ENCODE measurements at regions not wholly inside any gene's neighbourhood (a gene's known extent, or its start where the extent isn't known, plus 50 kb on each side); places are given as distances from the start of the nearest gene placed in this dataset.

DNA sequence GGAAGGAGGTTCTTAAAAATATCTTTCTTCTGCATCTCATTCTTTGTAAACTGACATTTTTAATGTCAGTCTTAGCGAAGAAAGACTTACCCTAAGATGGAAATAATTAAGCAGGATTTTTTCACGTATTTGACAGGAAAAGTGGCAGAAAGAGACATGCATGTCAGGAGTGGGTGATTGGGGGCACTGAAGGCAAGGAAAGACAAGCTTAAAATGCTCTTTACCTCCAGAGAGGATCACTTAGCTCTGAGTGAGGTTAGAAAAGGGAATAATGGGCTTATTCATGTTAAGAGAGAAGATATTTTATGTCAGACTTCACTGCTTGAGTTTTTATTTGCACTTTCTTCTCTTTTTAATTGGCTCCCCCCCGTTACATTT, 1358.2 kb upstream of the TMEM132C start:
- Histone ChIP-seq H3K9me3 (ENCODE audit: insufficient read depth in 2 of 2, low read depth in 1 of 2, low read length in 1 of 2) (no peaks in the 10 kb centered on the region), H3K23ac (ENCODE audit: insufficient read length) (no peak overlapping the region), H3K79me1 (ENCODE audit: low read depth, low read length) (no peaks in the 10 kb centered on the region), H2BK15ac (ENCODE audit: low read length) (no peak overlapping the region), H4K8ac (ENCODE audit: extremely low read depth, insufficient read depth, low read length) (no peak overlapping the region), H3K27me3 (replicated peaks in 1 of 4; ENCODE audit: control insufficient read depth in 3 of 4, extremely low read depth in 1 of 4, insufficient read depth in 3 of 4, low read length in 3 of 4) (no peaks in the 10 kb centered on the region), H3K36me3 (ENCODE audit: control insufficient read depth in 2 of 4, insufficient read depth in 4 of 4, low read length in 3 of 4) (no peaks in the 10 kb centered on the region), H4K91ac (replicated peaks; ENCODE audit: insufficient read length, low read length) (no peak overlapping the region), H3K27ac (ENCODE audit: low read depth, low read length) (no peak overlapping the region), H2BK12ac (ENCODE audit: low read depth, low read length) (no peak overlapping the region), H3K9ac (replicated peaks in 1 of 4; ENCODE audit: extremely low read depth in 1 of 4, low read depth in 3 of 4, low read length in 3 of 4) (no peak overlapping the region), H3K23me2 (ENCODE audit: low read depth, low read length) (peaks cover 6% of the 10 kb centered on the region; the same call in 1 of the 2 replicates), H2BK120ac (replicated peaks; ENCODE audit: low read depth, low read length) (no peak overlapping the region), H3K4me1 (replicated peaks in 1 of 4; ENCODE audit: control insufficient read depth in 3 of 4, insufficient read depth in 4 of 4, low read length in 3 of 4) (peaks cover 0 to 10% (median 5%) of the 10 kb centered on the region in 4 experiments; a peak in 5 of 7 replicates), H3K79me2 (ENCODE audit: control insufficient read depth in 1 of 2, insufficient read depth in 2 of 2, low read length in 2 of 2) (no peaks in the 10 kb centered on the region), H2BK5ac (ENCODE audit: low read depth, low read length) (no peak overlapping the region), H3K4me3 (ENCODE audit: extremely low read depth in 1 of 4, insufficient read depth in 2 of 4, low read depth in 3 of 4, low read length in 4 of 4) (no peak overlapping the region), H2AFZ (ENCODE audit: low read length) (no peak overlapping the region), H3K18ac (ENCODE audit: extremely low read depth, low read length) (no peak overlapping the region), H2BK20ac (ENCODE audit: low read length) (no peak overlapping the region), H3K4ac (replicated peaks; ENCODE audit: insufficient read length, low read depth, low read length) (no peak overlapping the region), H3K14ac (ENCODE audit: insufficient read length) (no peak overlapping the region), H4K5ac (ENCODE audit: insufficient read length, low read depth, low read length) (no peak overlapping the region), H4K20me1 (replicated peaks in 1 of 2; ENCODE audit: control insufficient read depth in 1 of 2, insufficient read depth in 2 of 2, low read length in 2 of 2) (no peaks in the 10 kb centered on the region), H2AK5ac (ENCODE audit: low read depth, low read length) (no peak overlapping the region), H3K56ac (replicated peaks; ENCODE audit: insufficient read length, low read depth, low read length) (no peak overlapping the region), H3K4me2 (ENCODE audit: insufficient read depth in 1 of 2, low read depth in 2 of 2, low read length in 2 of 2) (no peak overlapping the region)
- ChIA-PET CTCF (ENCODE audit: partially characterized antibody) (interaction anchor here (0.8 to 1.9 kb wide), 4 partner anchors 17 to 199 kb away, joined by 3 to 4 read pairs (median 3); no protein-coding TSS in a partner anchor), POLR2A (ENCODE audit: partially characterized antibody) (interaction anchor here (1.0 kb wide), 1 partner anchor 11 kb away, joined by 3 read pairs; no protein-coding TSS in a partner anchor)
- WGBS, 2 experiments (ENCODE audit: extremely low coverage in 1 of 2, insufficient coverage in 1 of 2, insufficient read length in 1 of 2, insufficient replicate concordance in 2 of 2, low coverage in 1 of 2, low lambda C conversion rate in 2 of 2, missing lambda C conversion rate in 1 of 2), result 80% methylated on average over 3 of the region's 3 CpGs; no CpG with 5 or more reads in 1 of the 2 experiments
- no peak for DNase-seq (ENCODE audit: low read depth in 1 of 2, low spot score in 2 of 2)
- TF ChIP-seq TAF7 (optimal IDR thresholded peaks at IDR 0.05; ENCODE audit: borderline replicate concordance, low read depth, low read length), result no peak
- no peak for TF ChIP-seq SP4 (IDR thresholded peaks at IDR 0.05; ENCODE audit: low read length)
- TF ChIP-seq SIN3A (conservative IDR thresholded peaks at IDR 0.05 in 1 of 2, IDR thresholded peaks at IDR 0.05 in 1 of 2; ENCODE audit: low read depth in 1 of 2, low read length in 2 of 2), result no peak
- TF ChIP-seq SRF (IDR thresholded peaks at IDR 0.05; ENCODE audit: low read depth, low read length), result no peak
- no peak for TF ChIP-seq TBP (IDR thresholded peaks at IDR 0.05; ENCODE audit: low read depth, low read length)
- TF ChIP-seq NRF1 (IDR thresholded peaks at IDR 0.05; ENCODE audit: low read depth, low read length), result no peak
- no peak for TF ChIP-seq MAFK (IDR thresholded peaks at IDR 0.05; ENCODE audit: low read depth, low read length)
- TF ChIP-seq JUND (IDR thresholded peaks at IDR 0.05; ENCODE audit: low read length), result no peak
- TF ChIP-seq GABPA (IDR thresholded peaks at IDR 0.05; ENCODE audit: borderline replicate concordance, insufficient read depth, low read length), result no peak
- no peak for FAIRE-seq
